SK-N-SH (cell line): ENCODE measurements at regions not wholly inside any gene's neighbourhood (a gene's known extent, or its start where the extent isn't known, plus 50 kb on each side); places are given as distances from the start of the nearest gene placed in this dataset.
"Not testable (repeated sequence)": the region's sequence is repeated elsewhere in the genome, so short reads cannot be mapped to it uniquely, and the experiment has no call there.

Experiments
- CTCF ChIA-PET: fragments of 300-600, 350-600 bp; formaldehyde crosslinking; extraction: SDS; loops from one replicate; lab custom pipeline; 2021; lab: Yijun Ruan, JAX
- POLR2A ChIA-PET: fragments of 350-600 bp; sonication (Branson Sonifier 250); formaldehyde crosslinking; extraction: SDS; loops from one replicate; lab custom pipeline; 2020; ENCODE audit warnings: antibody characterized with exemption, inconsistent platforms; lab: Yijun Ruan, JAX
- DNase-seq: peaks from one replicate; pipeline ENCODE4 v3.0.0; 2012
- H2AFZ ChIP-seq: fragments of 200-600 bp; sonication (generic); 2 replicates; pipeline ENCODE4 v1.8.1; 2016; ENCODE audit warnings: antibody characterized with exemption, mild to moderate bottlenecking, low read depth
- H3F3A ChIP-seq: fragments of 200-600 bp; sonication (generic); replicated peaks from 2 replicates; pipeline ENCODE3; 2016; ENCODE audit warnings: antibody characterized with exemption, mild to moderate bottlenecking; ENCODE audit not compliant: insufficient read depth
- H3K27ac ChIP-seq, 2 experiments: fragments of 200-500 bp in 1 of 2; fragments of 200-600 bp in 1 of 2; sonication (Bioruptor generic) in 1 of 2; sonication (generic), shearing (Covaris generic) in 1 of 2; 2 replicates each; pipeline versions ENCODE4 v1.5.1 to v1.6.1; 2014 to 2016; ENCODE audit warnings: low read depth in 2 of 2, inconsistent platforms in 1 of 2, low read length in 1 of 2, mild to moderate bottlenecking in 1 of 2, mixed read lengths in 1 of 2
- H3K27me3 ChIP-seq: fragments of 200-600 bp; sonication (generic), shearing (Covaris generic); 2 replicates; pipeline ENCODE4 v1.6.1; 2016; ENCODE audit warnings: mixed run types; ENCODE audit not compliant: insufficient read depth
- H3K36me3 ChIP-seq, 2 experiments: fragments of 200-500 bp in 1 of 2; fragments of 200-600 bp in 1 of 2; sonication (Bioruptor generic) in 1 of 2; sonication (generic) in 1 of 2; replicated peaks in 1 of 2; 2 replicates each; pipeline versions ENCODE3 to v1.5.1; 2014 to 2016; ENCODE audit warnings: low read length in 1 of 2, mild to moderate bottlenecking in 1 of 2; ENCODE audit not compliant: insufficient read depth in 2 of 2, control insufficient read depth in 1 of 2
- H3K4me1 ChIP-seq, 2 experiments: fragments of 200-500 bp in 1 of 2; fragments of 200-600 bp in 1 of 2; sonication (Bioruptor generic) in 1 of 2; sonication (generic), shearing (Covaris generic) in 1 of 2; 2 replicates each; pipeline versions ENCODE4 v1.5.1 to v1.6.1; 2014 to 2016; ENCODE audit warnings: low read depth in 1 of 2, low read length in 1 of 2, mixed run types in 1 of 2; ENCODE audit not compliant: insufficient read depth in 2 of 2, control insufficient read depth in 1 of 2
- H3K4me2 ChIP-seq: fragments of 200-600 bp; sonication (generic), shearing (Covaris generic); 2 replicates; pipeline ENCODE4 v1.6.1; 2017; ENCODE audit warnings: mixed run types
- H3K4me3 ChIP-seq, 2 experiments: fragments of 200-500 bp in 1 of 2; fragments of 200-600 bp in 1 of 2; sonication (Bioruptor generic) in 1 of 2; sonication (generic), shearing (Covaris generic) in 1 of 2; 2 replicates each; pipeline versions ENCODE4 v1.5.1 to v1.8.1; 2014 to 2016; ENCODE audit warnings: low read depth in 2 of 2, inconsistent platforms in 1 of 2, low read length in 1 of 2, mild to moderate bottlenecking in 1 of 2, mixed read lengths in 1 of 2, moderate library complexity in 1 of 2
- H3K79me2 ChIP-seq: fragments of 200-600 bp; sonication (generic); 2 replicates; pipeline ENCODE4 v1.8.1; 2017; ENCODE audit warnings: mild to moderate bottlenecking; ENCODE audit not compliant: insufficient read depth
- H3K9ac ChIP-seq: fragments of 200-600 bp; sonication (generic); 2 replicates; pipeline ENCODE4 v1.6.1; 2017; ENCODE audit warnings: mixed run types
- H3K9me2 ChIP-seq: fragments of 200-600 bp; sonication (generic); 2 replicates; pipeline ENCODE4 v1.6.1; 2017; ENCODE audit warnings: mixed run types
- H3K9me3 ChIP-seq: fragments of 200-600 bp; sonication (generic); 2 replicates; pipeline ENCODE4 v1.6.1; 2017; ENCODE audit warnings: mixed run types, mild to moderate bottlenecking, moderate library complexity
- H4K20me1 ChIP-seq: fragments of 200-600 bp; sonication (generic); 2 replicates; pipeline ENCODE4 v1.6.1; 2017; ENCODE audit warnings: mild to moderate bottlenecking, mixed run types; ENCODE audit not compliant: insufficient read depth
- WGBS: methylation state at CpG from one replicate; pipeline ENCODE4 v1.1.6; 2017; ENCODE audit warnings: low lambda C conversion rate; 5-methylcytosine and 5-hydroxymethylcytosine counted together

- H3K9me2 ChIP-seq, DNase-seq, H3K9me3 ChIP-seq, H3K4me1 ChIP-seq, H3K27ac ChIP-seq, H3K4me2 ChIP-seq, H3F3A ChIP-seq, H3K9ac ChIP-seq, H3K4me3 ChIP-seq, H3K36me3 ChIP-seq, H4K20me1 ChIP-seq, H2AFZ ChIP-seq, H3K27me3 ChIP-seq, POLR2A ChIA-PET, CTCF ChIA-PET, H3K79me2 ChIP-seq: not testable (repeated sequence)
- WGBS, result 20% methylated on average over 2 of the region's 3 CpGs
Measured at GRCh38 chr22:11932212-11932611, 3595.8 kb upstream of the OR11H1 start.

- H4K20me1 ChIP-seq, POLR2A ChIA-PET, H3K9me3 ChIP-seq, H3F3A ChIP-seq, H3K9me2 ChIP-seq, H2AFZ ChIP-seq, H3K27me3 ChIP-seq, H3K36me3 ChIP-seq, DNase-seq, H3K4me3 ChIP-seq, H3K4me2 ChIP-seq, H3K4me1 ChIP-seq, CTCF ChIA-PET, H3K79me2 ChIP-seq, H3K9ac ChIP-seq, H3K27ac ChIP-seq: not testable (repeated sequence)
- WGBS, result 33% methylated on average over 3 of the region's 11 CpGs
Measured at GRCh38 chr22:11967915-11968616, 3559.9 kb upstream of the OR11H1 start.

GRCh38 chr22:11973856-11974255, 3554.1 kb upstream of the OR11H1 start:
- H3F3A ChIP-seq, DNase-seq, H3K4me1 ChIP-seq, H3K9me3 ChIP-seq, H2AFZ ChIP-seq, H3K4me2 ChIP-seq, POLR2A ChIA-PET, H3K27me3 ChIP-seq, H3K9me2 ChIP-seq, H3K9ac ChIP-seq, CTCF ChIA-PET, H3K79me2 ChIP-seq, H3K36me3 ChIP-seq, H4K20me1 ChIP-seq, H3K27ac ChIP-seq: not testable (repeated sequence)
- H3K4me3 ChIP-seq, result peak overlapping the region in 1 of 2 experiments; percentile 29; a peak in 1 of 4 replicates
- WGBS, result 41% methylated on average over 10 of the region's 35 CpGs
